ENCODE measurements at regions not wholly inside any gene's neighbourhood (a gene's known extent, or its start where the extent isn't known, plus 50 kb on each side); places are given as distances from the start of the nearest gene placed in this dataset.
A peak's percentile ranks its signal among the peaks of the same experiment; 100 is the strongest.

GRCh38 chr2:184363213-184363612 is 235.1 kb upstream of the ZNF804A start:
- RAD21 ChIA-PET (ENCODE audit: low non-redundant PET in 1 of 2, low total read pairs in 2 of 2, uncharacterized antibody in 2 of 2, unreplicated experiment in 2 of 2), result no interaction called here
- H3K9me2 ChIP-seq (ENCODE audit: insufficient read depth), result no peaks in the 10 kb centered on the region
- H3K27ac ChIP-seq (ENCODE audit: low read depth, low read length), result no peak overlapping the region
- ATAC-seq, result peak; percentile 50; the same call in 1 of the 2 replicates
- H3K4me1 ChIP-seq (ENCODE audit: control insufficient read depth in 1 of 2, insufficient read depth in 2 of 2, low read length in 2 of 2), result no peaks in the 10 kb centered on the region
- peak; percentile 2 for DNase-seq (ENCODE audit: low read depth, low spot score)
- BruUV-seq (replicated peaks), result no TSS peak
- no peaks in the 10 kb centered on the region for H3K9me3 ChIP-seq (ENCODE audit: control insufficient read depth in 1 of 2, insufficient read depth in 1 of 2, low read depth in 1 of 2, low read length in 2 of 2)
- H2AFZ ChIP-seq (ENCODE audit: low read depth, low read length, poor library complexity, severe bottlenecking), result no peak overlapping the region
- intact Hi-C loops (cut with micrococcal nuclease), result no loop called here
- H3K9ac ChIP-seq (ENCODE audit: low read length), result no peak overlapping the region
- no peaks in the 10 kb centered on the region for H3K36me3 ChIP-seq (ENCODE audit: control insufficient read depth in 1 of 2, insufficient read depth in 2 of 2, low read length in 2 of 2)
- H3K79me2 ChIP-seq (ENCODE audit: insufficient read depth, low read length), result no peaks in the 10 kb centered on the region
- H3K4me3 ChIP-seq (replicated peaks in 1 of 2; ENCODE audit: low read depth in 1 of 2, low read length in 2 of 2), result no peak overlapping the region
- CTCF ChIA-PET, result interaction anchor here (1.2 kb wide), 1 partner anchor 31 kb away, joined by 3 read pairs; no protein-coding TSS in a partner anchor
- H3K27me3 ChIP-seq (ENCODE audit: insufficient read depth, low read length), result no peaks in the 10 kb centered on the region
- no peaks in the 10 kb centered on the region for H4K20me1 ChIP-seq (ENCODE audit: insufficient read depth)
- POLR2A ChIA-PET, result no interaction called here
- TF ChIP-seq EZH2phosphoT487 (IDR thresholded peaks at IDR 0.05; ENCODE audit: borderline replicate concordance) (no peak), SIN3A (IDR thresholded peaks at IDR 0.05; ENCODE audit: low read depth) (no peak), CTCF (IDR thresholded peaks at IDR 0.05 in 2 of 3, conservative IDR thresholded peaks at IDR 0.05 in 1 of 3; ENCODE audit: borderline replicate concordance in 1 of 3, insufficient read depth in 1 of 3, low read depth in 2 of 3, low read length in 2 of 3) (peak in 1 of 3 experiments; percentile 26; a peak in 2 of 6 replicates), MAX (IDR thresholded peaks at IDR 0.05) (no peak), RAD21 (IDR thresholded peaks at IDR 0.05; ENCODE audit: low read depth) (peak; percentile 33; the same call in 1 of the 2 replicates), EGR1 (IDR thresholded peaks at IDR 0.05; ENCODE audit: low read depth) (no peak), REST (IDR thresholded peaks at IDR 0.05; ENCODE audit: low read depth) (no peak)
- no peak overlapping the region for H3K4me2 ChIP-seq (ENCODE audit: low read length)
